Liver (tissue), 3 donors: ENCODE measurements at regions not wholly inside any gene's neighbourhood (a gene's known extent, or its start where the extent isn't known, plus 50 kb on each side); places are given as distances from the start of the nearest gene placed in this dataset.

Experiments used
- CTCF ChIP-seq: fragments of 150-350 bp; IDR thresholded peaks from 2 replicates; pipeline ENCODE4 v1.5.1; 2017; ENCODE audit warnings: improper control_type of control experiment, low read depth, low read length; ENCODE audit not compliant: missing input control
- TAF1 ChIP-seq: conservative IDR thresholded peaks from 2 replicates; pipeline ENCODE4 v1.6.1; 2016; ENCODE audit warnings: antibody characterized with exemption, mild to moderate bottlenecking
- donor health status: healthy.
- donor health status: healthy.

DNA sequence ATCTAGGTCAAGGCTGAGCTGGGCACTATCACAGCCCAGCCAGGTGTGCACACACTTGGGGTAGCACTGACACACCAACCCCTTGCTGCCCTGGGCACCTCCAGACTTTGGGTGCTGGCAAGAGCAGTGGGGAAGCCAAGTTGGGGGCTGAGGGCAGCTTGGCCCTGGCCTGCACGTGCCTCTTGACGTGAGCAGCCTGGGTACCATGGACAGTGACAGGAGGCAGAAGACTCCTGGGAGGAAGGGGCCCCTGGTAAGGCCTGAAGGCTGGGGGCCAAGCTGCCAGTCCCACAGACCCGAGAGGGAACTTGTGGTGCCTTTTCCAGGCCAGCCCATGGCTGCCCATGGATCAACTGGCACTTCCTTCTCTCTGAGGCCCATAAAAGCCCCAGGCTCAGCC, 124.1 kb upstream of the SFSWAP start:
- TF ChIP-seq CTCF, result no peak
- TF ChIP-seq TAF1, result no peak
